ENCODE measurements at regions not wholly inside any gene's neighbourhood (a gene's known extent, or its start where the extent isn't known, plus 50 kb on each side); places are given as distances from the start of the nearest gene placed in this dataset.

DNA sequence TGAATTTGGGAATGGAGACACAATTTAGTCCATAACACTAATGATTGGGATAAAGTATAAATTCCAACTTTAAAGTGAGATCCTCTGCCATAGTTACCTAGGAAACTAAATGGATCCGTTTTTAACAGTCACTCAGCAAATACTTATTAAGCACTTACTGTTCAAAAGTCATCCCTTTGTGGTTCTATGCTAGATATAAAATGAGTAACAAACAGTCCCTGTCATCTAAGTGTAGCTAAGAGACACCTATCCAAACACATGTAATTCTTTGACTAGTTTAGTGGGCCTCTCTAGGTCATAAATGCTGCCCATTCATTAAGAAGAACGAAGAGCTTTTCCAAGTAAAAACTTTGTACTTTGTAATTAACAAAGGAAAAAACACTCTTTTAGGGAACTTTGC lies 244.2 kb upstream of the CDIN1 start:
- TF ChIP-seq TAF1 (IDR thresholded peaks at IDR 0.05; ENCODE audit: low read depth) = no peak
- no peak for TF ChIP-seq EP300 (conservative IDR thresholded peaks at IDR 0.05; ENCODE audit: poor library complexity, severe bottlenecking)
- TF ChIP-seq SMC3 (conservative IDR thresholded peaks at IDR 0.05; ENCODE audit: poor library complexity) = no peak
- no peak for TF ChIP-seq RAD21 (conservative IDR thresholded peaks at IDR 0.05)
- no peak for TF ChIP-seq MXI1 (conservative IDR thresholded peaks at IDR 0.05; ENCODE audit: poor library complexity, severe bottlenecking)
- TF ChIP-seq POLR2AphosphoS5 (IDR thresholded peaks at IDR 0.05) = no peak
- no peak for TF ChIP-seq EZH2 (IDR thresholded peaks at IDR 0.05; ENCODE audit: borderline replicate concordance, insufficient read depth, low read length, poor library complexity, severe bottlenecking)
- TF ChIP-seq, protein P1, sequence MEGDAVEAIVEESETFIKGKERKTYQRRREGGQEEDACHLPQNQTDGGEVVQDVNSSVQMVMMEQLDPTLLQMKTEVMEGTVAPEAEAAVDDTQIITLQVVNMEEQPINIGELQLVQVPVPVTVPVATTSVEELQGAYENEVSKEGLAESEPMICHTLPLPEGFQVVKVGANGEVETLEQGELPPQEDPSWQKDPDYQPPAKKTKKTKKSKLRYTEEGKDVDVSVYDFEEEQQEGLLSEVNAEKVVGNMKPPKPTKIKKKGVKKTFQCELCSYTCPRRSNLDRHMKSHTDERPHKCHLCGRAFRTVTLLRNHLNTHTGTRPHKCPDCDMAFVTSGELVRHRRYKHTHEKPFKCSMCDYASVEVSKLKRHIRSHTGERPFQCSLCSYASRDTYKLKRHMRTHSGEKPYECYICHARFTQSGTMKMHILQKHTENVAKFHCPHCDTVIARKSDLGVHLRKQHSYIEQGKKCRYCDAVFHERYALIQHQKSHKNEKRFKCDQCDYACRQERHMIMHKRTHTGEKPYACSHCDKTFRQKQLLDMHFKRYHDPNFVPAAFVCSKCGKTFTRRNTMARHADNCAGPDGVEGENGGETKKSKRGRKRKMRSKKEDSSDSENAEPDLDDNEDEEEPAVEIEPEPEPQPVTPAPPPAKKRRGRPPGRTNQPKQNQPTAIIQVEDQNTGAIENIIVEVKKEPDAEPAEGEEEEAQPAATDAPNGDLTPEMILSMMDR (IDR thresholded peaks at IDR 0.05; ENCODE audit: poor library complexity, severe bottlenecking) = no peak
- TF ChIP-seq, protein P2, sequence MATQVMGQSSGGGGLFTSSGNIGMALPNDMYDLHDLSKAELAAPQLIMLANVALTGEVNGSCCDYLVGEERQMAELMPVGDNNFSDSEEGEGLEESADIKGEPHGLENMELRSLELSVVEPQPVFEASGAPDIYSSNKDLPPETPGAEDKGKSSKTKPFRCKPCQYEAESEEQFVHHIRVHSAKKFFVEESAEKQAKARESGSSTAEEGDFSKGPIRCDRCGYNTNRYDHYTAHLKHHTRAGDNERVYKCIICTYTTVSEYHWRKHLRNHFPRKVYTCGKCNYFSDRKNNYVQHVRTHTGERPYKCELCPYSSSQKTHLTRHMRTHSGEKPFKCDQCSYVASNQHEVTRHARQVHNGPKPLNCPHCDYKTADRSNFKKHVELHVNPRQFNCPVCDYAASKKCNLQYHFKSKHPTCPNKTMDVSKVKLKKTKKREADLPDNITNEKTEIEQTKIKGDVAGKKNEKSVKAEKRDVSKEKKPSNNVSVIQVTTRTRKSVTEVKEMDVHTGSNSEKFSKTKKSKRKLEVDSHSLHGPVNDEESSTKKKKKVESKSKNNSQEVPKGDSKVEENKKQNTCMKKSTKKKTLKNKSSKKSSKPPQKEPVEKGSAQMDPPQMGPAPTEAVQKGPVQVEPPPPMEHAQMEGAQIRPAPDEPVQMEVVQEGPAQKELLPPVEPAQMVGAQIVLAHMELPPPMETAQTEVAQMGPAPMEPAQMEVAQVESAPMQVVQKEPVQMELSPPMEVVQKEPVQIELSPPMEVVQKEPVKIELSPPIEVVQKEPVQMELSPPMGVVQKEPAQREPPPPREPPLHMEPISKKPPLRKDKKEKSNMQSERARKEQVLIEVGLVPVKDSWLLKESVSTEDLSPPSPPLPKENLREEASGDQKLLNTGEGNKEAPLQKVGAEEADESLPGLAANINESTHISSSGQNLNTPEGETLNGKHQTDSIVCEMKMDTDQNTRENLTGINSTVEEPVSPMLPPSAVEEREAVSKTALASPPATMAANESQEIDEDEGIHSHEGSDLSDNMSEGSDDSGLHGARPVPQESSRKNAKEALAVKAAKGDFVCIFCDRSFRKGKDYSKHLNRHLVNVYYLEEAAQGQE (IDR thresholded peaks at IDR 0.05; ENCODE audit: borderline replicate concordance) = no peak
- no peak overlapping the region for H3K27ac ChIP-seq (ENCODE audit: low read length)
- no peaks in the 10 kb centered on the region for H3K79me2 ChIP-seq (replicated peaks; ENCODE audit: insufficient read depth, low read length)
- no peaks in the 10 kb centered on the region for H3K9me3 ChIP-seq (ENCODE audit: low read length)
- H3K9ac ChIP-seq (ENCODE audit: low read length) = no peak overlapping the region
- no peak overlapping the region for H2AFZ ChIP-seq (ENCODE audit: low read depth, low read length)
- no peaks in the 10 kb centered on the region for H3K9me2 ChIP-seq (ENCODE audit: insufficient read depth, low read length)
- no peaks in the 10 kb centered on the region for H3F3A ChIP-seq (ENCODE audit: insufficient read depth, low read length, poor library complexity, severe bottlenecking)
- no peak overlapping the region for H3K4me3 ChIP-seq (ENCODE audit: low read length)
- no peaks in the 10 kb centered on the region for H3K36me3 ChIP-seq (ENCODE audit: insufficient read depth, low read length)
- no peak overlapping the region for H3K4me2 ChIP-seq (ENCODE audit: low read length)
- H4K20me1 ChIP-seq (ENCODE audit: insufficient read depth) = no peaks in the 10 kb centered on the region
- H3K27me3 ChIP-seq (ENCODE audit: insufficient read depth, low read depth, low read length) = no peaks in the 10 kb centered on the region

DNA sequence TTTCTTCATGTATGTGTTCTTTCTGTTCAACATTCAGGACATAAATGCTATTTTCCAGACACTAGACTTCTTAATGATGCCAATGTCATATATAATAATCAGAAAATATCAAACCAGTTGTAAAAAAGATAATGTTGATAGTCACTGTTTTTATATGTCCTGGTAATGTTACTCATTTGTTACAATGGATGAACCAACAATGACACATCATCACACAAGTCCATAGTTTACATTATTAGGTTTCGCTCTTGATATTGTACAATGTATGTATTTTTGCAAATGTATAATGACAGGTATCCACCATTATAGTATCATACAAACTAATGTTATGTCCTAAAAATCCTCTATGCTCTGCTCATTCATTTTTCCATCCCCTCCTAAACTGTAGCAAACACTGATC lies 243.8 kb upstream of the CDIN1 start:
- no peak overlapping the region for H3K9ac ChIP-seq (ENCODE audit: low read length)
- no peaks in the 10 kb centered on the region for H3K9me3 ChIP-seq (ENCODE audit: low read length)
- H3K9me2 ChIP-seq (ENCODE audit: insufficient read depth, low read length) = no peaks in the 10 kb centered on the region
- no peaks in the 10 kb centered on the region for H3K27me3 ChIP-seq (ENCODE audit: insufficient read depth, low read depth, low read length)
- H3K36me3 ChIP-seq (ENCODE audit: insufficient read depth, low read length) = no peaks in the 10 kb centered on the region
- no peaks in the 10 kb centered on the region for H3F3A ChIP-seq (ENCODE audit: insufficient read depth, low read length, poor library complexity, severe bottlenecking)
- no peaks in the 10 kb centered on the region for H3K79me2 ChIP-seq (replicated peaks; ENCODE audit: insufficient read depth, low read length)
- no peak overlapping the region for H3K27ac ChIP-seq (ENCODE audit: low read length)
- no peak overlapping the region for H3K4me3 ChIP-seq (ENCODE audit: low read length)
- no peaks in the 10 kb centered on the region for H4K20me1 ChIP-seq (ENCODE audit: insufficient read depth)
- H3K4me2 ChIP-seq (ENCODE audit: low read length) = no peak overlapping the region
- TF ChIP-seq EP300 (conservative IDR thresholded peaks at IDR 0.05; ENCODE audit: poor library complexity, severe bottlenecking) (no peak), TAF1 (IDR thresholded peaks at IDR 0.05; ENCODE audit: low read depth) (no peak), MXI1 (conservative IDR thresholded peaks at IDR 0.05; ENCODE audit: poor library complexity, severe bottlenecking) (no peak), RAD21 (conservative IDR thresholded peaks at IDR 0.05) (no peak), EZH2 (IDR thresholded peaks at IDR 0.05; ENCODE audit: borderline replicate concordance, insufficient read depth, low read length, poor library complexity, severe bottlenecking) (no peak), POLR2AphosphoS5 (IDR thresholded peaks at IDR 0.05) (no peak), SMC3 (conservative IDR thresholded peaks at IDR 0.05; ENCODE audit: poor library complexity) (no peak)
- TF ChIP-seq, protein P1 (IDR thresholded peaks at IDR 0.05; ENCODE audit: poor library complexity, severe bottlenecking) = no peak
- TF ChIP-seq, protein P2 (IDR thresholded peaks at IDR 0.05; ENCODE audit: borderline replicate concordance) = no peak
- no peak overlapping the region for H2AFZ ChIP-seq (ENCODE audit: low read depth, low read length)

Data from neural cell (in vitro differentiated cells).